Neural crest cell (in vitro differentiated cells): ENCODE measurements at regions not wholly inside any gene's neighbourhood (a gene's known extent, or its start where the extent isn't known, plus 50 kb on each side); places are given as distances from the start of the nearest gene placed in this dataset.

ENCODE experiments used
- DNase-seq: peaks from one replicate; pipeline ENCODE4 v3.0.0; 2021; ENCODE audit warnings: low read depth, mixed read lengths, low spot score
- H3K27ac Mint-ChIP-seq: one replicate; pipeline ENCODE4 v1.8.0; 2021; ENCODE audit warnings: mild to moderate bottlenecking, mixed read lengths; ENCODE audit not compliant: unreplicated experiment
- H3K27me3 Mint-ChIP-seq: 2 replicates; pipeline ENCODE4 v1.8.0; 2021; ENCODE audit warnings: low read depth, mild to moderate bottlenecking, mixed read lengths
- H3K36me3 Mint-ChIP-seq: 2 replicates; pipeline ENCODE4 v1.8.0; 2021; ENCODE audit warnings: low read depth, mild to moderate bottlenecking, mixed read lengths
- H3K4me1 Mint-ChIP-seq: 2 replicates; pipeline ENCODE4 v1.8.0; 2021; ENCODE audit warnings: mixed read lengths
- H3K4me3 Mint-ChIP-seq: one replicate; pipeline ENCODE4 v1.8.0; 2021; ENCODE audit warnings: mild to moderate bottlenecking, mixed read lengths
- H3K9me3 Mint-ChIP-seq: 2 replicates; pipeline ENCODE4 v1.8.0; 2021; ENCODE audit warnings: mixed read lengths
- CTCF ChIP-seq: fragments of 200-600 bp; sonication (generic); conservative IDR thresholded peaks from 2 replicates; pipeline ENCODE4 v1.5.0; 2021; ENCODE audit warnings: antibody characterized with exemption, mild to moderate bottlenecking

GRCh38 chr14:35480119-35480769 lies 53.7 kb upstream of the INSM2 start:
- no peak overlapping the region for H3K4me3 Mint-ChIP-seq
- peaks cover 59% of the 10 kb centered on the region for H3K27me3 Mint-ChIP-seq

GRCh38 chr14:35482994-35483515 lies 50.9 kb upstream of the INSM2 start:
- no peak for DNase-seq
- Mint-ChIP-seq H3K9me3 (no peaks in the 10 kb centered on the region), H3K36me3 (no peaks in the 10 kb centered on the region), H3K4me1 (no peaks in the 10 kb centered on the region), H3K4me3 (no peak overlapping the region), H3K27ac (no peak overlapping the region), H3K27me3 (peaks cover 37% of the 10 kb centered on the region)
- TF ChIP-seq CTCF: no peak

More at GRCh38 chr14:35480119-35480769, 53.7 kb upstream of the INSM2 start:
- no peak for TF ChIP-seq CTCF
- Mint-ChIP-seq H3K27ac (no peak overlapping the region), H3K36me3 (no peaks in the 10 kb centered on the region), H3K4me1 (no peaks in the 10 kb centered on the region), H3K9me3 (no peaks in the 10 kb centered on the region)
- no peak for DNase-seq
